HEK293 (cell line): ENCODE measurements at regions not wholly inside any gene's neighbourhood (a gene's known extent, or its start where the extent isn't known, plus 50 kb on each side); places are given as distances from the start of the nearest gene placed in this dataset.

Source experiments
- CTCF ChIA-PET: fragments of 350-600 bp; formaldehyde crosslinking; extraction: SDS; loops from one replicate; lab custom pipeline; 2021; ENCODE audit warnings: antibody characterized with exemption; lab: Yijun Ruan, JAX
- POLR2A ChIA-PET: fragments of 300-600 bp; formaldehyde crosslinking; extraction: SDS; loops from one replicate; lab custom pipeline; 2020; ENCODE audit warnings: antibody characterized with exemption, inconsistent platforms; lab: Yijun Ruan, JAX
- H3K27ac ChIP-seq: fragments of 200-500 bp; sonication (Bioruptor generic); 2 replicates; pipeline ENCODE4 v1.5.1; 2014; ENCODE audit warnings: low read depth, low read length, control low read depth, inconsistent platforms; ENCODE audit errors: extremely low read depth
- H3K36me3 ChIP-seq, 2 experiments: fragments of 200-500 bp in 1 of 2; sonication (Bioruptor generic) in 1 of 2; 1 replicate in 1 of 2; 2 replicates in 1 of 2; pipeline ENCODE4 v1.5.1; 2014 to 2017; ENCODE audit warnings: inconsistent platforms in 2 of 2, low read length in 2 of 2; ENCODE audit not compliant: control insufficient read depth in 2 of 2, insufficient read depth in 1 of 2
- H3K4me1 ChIP-seq: fragments of 200-500 bp; sonication (Bioruptor generic); 2 replicates; pipeline ENCODE4 v1.5.1; 2014; ENCODE audit warnings: mild to moderate bottlenecking, low read length, inconsistent platforms; ENCODE audit not compliant: control insufficient read depth, insufficient read depth
- H3K4me3 ChIP-seq: 2 replicates; pipeline ENCODE4 v1.5.1; 2011; ENCODE audit warnings: low read depth, mild to moderate bottlenecking, control low read depth, low read length, moderate library complexity
- H3K9me3 ChIP-seq: fragments of 200-500 bp; sonication (Bioruptor generic); 2 replicates; pipeline ENCODE4 v1.5.1; 2014; ENCODE audit warnings: low read depth, low read length, inconsistent platforms; ENCODE audit not compliant: control insufficient read depth, insufficient read depth
- HOXA7 ChIP-seq: sonication (generic); formaldehyde crosslinking; IDR thresholded peaks from 2 replicates; pipeline ENCODE4 v1.8.1; 2022; ENCODE audit warnings: missing genetic modification reagents, borderline replicate concordance
- OSR2 ChIP-seq: fragments of 450-650 bp; formaldehyde crosslinking; IDR thresholded peaks from 2 replicates; pipeline ENCODE4 v1.5.1; 2016; ENCODE audit warnings: missing biosample characterization, missing genetic modification characterization
- OVOL3 ChIP-seq: fragments of 450-650 bp; formaldehyde crosslinking; IDR thresholded peaks from 2 replicates; pipeline ENCODE4 v1.5.1; 2016; ENCODE audit warnings: missing biosample characterization, missing genetic modification characterization
- SETDB1 ChIP-seq: IDR thresholded peaks from one replicate; pipeline ENCODE4 v1.6.1; 2017; ENCODE audit warnings: mild to moderate bottlenecking, low read length, moderate library complexity, mixed read lengths; ENCODE audit not compliant: insufficient read length
- SP2 ChIP-seq: fragments of 450-650 bp; formaldehyde crosslinking; IDR thresholded peaks from 2 replicates; pipeline ENCODE4 v1.5.1; 2016; ENCODE audit warnings: missing biosample characterization, missing genetic modification characterization
- YY1 ChIP-seq: fragments of 450-650 bp; formaldehyde crosslinking; IDR thresholded peaks from 2 replicates; pipeline ENCODE4 v1.5.1; 2018; ENCODE audit warnings: missing biosample characterization, missing genetic modification characterization
- ZBTB21 ChIP-seq: fragments of 450-650 bp; formaldehyde crosslinking; IDR thresholded peaks from 2 replicates; pipeline ENCODE4 v1.5.1; 2017; ENCODE audit warnings: missing biosample characterization, missing genetic modification characterization
- ZFP3 ChIP-seq: fragments of 450-650 bp; formaldehyde crosslinking; IDR thresholded peaks from 2 replicates; pipeline ENCODE4 v1.5.1; 2016; ENCODE audit warnings: low read depth, missing biosample characterization, missing genetic modification characterization
- ZNF175 ChIP-seq: fragments of 450-650 bp; formaldehyde crosslinking; IDR thresholded peaks from 2 replicates; pipeline ENCODE4 v1.5.1; 2016; ENCODE audit warnings: missing biosample characterization, missing genetic modification characterization
- ZNF211 ChIP-seq: fragments of 450-650 bp; formaldehyde crosslinking; IDR thresholded peaks from 2 replicates; pipeline ENCODE4 v1.5.1; 2016; ENCODE audit warnings: low read depth, missing biosample characterization, missing genetic modification characterization
- ZNF335 ChIP-seq: fragments of 450-650 bp; formaldehyde crosslinking; conservative IDR thresholded peaks from 2 replicates; pipeline ENCODE4 v1.5.1; 2016; ENCODE audit warnings: missing biosample characterization, missing genetic modification characterization
- ZNF530 ChIP-seq: fragments of 450-650 bp; formaldehyde crosslinking; IDR thresholded peaks from 2 replicates; pipeline ENCODE4 v1.5.1; 2016; ENCODE audit warnings: low read depth, missing biosample characterization, missing genetic modification characterization
- ZNF544 ChIP-seq: fragments of 450-650 bp; formaldehyde crosslinking; IDR thresholded peaks from 2 replicates; pipeline ENCODE4 v1.5.0; 2017; ENCODE audit warnings: missing biosample characterization, missing genetic modification characterization
- ZNF629 ChIP-seq: fragments of 450-650 bp; formaldehyde crosslinking; IDR thresholded peaks from 2 replicates; pipeline ENCODE4 v1.5.1; 2017; ENCODE audit warnings: missing biosample characterization, missing genetic modification characterization
- TF ChIP-seq, protein P1 (sequence below): fragments of 450-650 bp; formaldehyde crosslinking; IDR thresholded peaks from 2 replicates; pipeline ENCODE4 v1.5.1; 2016; ENCODE audit warnings: missing biosample characterization, missing genetic modification characterization, low read depth
- TF ChIP-seq, protein P2 (sequence below): fragments of 450-650 bp; formaldehyde crosslinking; IDR thresholded peaks from 2 replicates; pipeline ENCODE4 v1.5.1; 2016; ENCODE audit warnings: missing biosample characterization, missing genetic modification characterization
- TF ChIP-seq, protein P3 (sequence below): fragments of 450-650 bp; formaldehyde crosslinking; IDR thresholded peaks from 2 replicates; pipeline ENCODE4 v1.5.1; 2016; ENCODE audit warnings: missing biosample characterization, missing genetic modification characterization, borderline replicate concordance
- TF ChIP-seq, protein P4 (sequence below): fragments of 450-650 bp; formaldehyde crosslinking; IDR thresholded peaks from 2 replicates; pipeline ENCODE4 v1.5.1; 2016; ENCODE audit warnings: missing biosample characterization, missing genetic modification characterization
- TF ChIP-seq, protein P5 (sequence below): fragments of 450-650 bp; formaldehyde crosslinking; IDR thresholded peaks from 2 replicates; pipeline ENCODE4 v1.5.1; 2016; ENCODE audit warnings: missing biosample characterization, missing genetic modification characterization

DNA sequence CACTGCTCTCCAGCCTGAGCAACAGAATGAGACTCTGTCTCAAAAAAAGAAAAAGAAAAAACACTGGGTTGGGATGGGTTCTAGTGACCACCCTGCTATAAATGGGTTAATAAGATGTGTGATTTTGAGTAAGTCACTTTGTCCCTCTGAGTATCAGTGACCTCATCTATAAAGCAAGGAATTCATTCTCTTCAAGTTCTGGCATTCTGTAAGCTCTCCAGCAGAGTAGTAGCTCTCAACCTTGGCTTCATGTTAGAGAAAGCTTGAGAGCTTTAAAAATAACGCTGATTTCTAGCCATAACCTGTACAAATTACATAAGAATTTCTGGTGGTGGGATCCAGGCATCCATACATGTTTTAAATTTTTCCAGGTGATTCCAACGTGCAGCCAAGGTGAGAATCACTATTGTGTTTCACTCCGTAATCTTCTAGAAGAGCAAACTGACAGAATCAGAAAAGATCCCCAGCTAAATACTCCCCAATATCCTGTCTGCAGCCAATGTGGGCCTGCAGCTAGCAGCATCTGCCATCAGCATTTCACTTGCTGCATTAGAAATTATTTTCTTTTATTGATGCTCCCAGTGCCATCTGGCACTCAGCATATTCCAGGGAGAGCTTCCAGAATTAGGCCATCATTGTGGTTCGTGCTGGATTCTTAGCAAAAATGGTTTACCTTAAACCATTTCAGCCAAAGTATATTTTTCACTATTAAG lies 109.4 kb downstream of the FEM1C start:
- ChIA-PET POLR2A (no interaction called here), CTCF (no interaction called here)
- Histone ChIP-seq H3K4me3 (no peak overlapping the region), H3K27ac (no peak overlapping the region), H3K4me1 (0 out of 2 replicates have a peak, but pooled peaks cover 3% of the 10 kb centered on the region), H3K9me3 (no peaks in the 10 kb centered on the region; the same call in 1 of the 2 replicates), H3K36me3 (no peaks in the 10 kb centered on the region)
- TF ChIP-seq OSR2 (tag by site-specific recombination) = no peak
- TF ChIP-seq, protein P1, sequence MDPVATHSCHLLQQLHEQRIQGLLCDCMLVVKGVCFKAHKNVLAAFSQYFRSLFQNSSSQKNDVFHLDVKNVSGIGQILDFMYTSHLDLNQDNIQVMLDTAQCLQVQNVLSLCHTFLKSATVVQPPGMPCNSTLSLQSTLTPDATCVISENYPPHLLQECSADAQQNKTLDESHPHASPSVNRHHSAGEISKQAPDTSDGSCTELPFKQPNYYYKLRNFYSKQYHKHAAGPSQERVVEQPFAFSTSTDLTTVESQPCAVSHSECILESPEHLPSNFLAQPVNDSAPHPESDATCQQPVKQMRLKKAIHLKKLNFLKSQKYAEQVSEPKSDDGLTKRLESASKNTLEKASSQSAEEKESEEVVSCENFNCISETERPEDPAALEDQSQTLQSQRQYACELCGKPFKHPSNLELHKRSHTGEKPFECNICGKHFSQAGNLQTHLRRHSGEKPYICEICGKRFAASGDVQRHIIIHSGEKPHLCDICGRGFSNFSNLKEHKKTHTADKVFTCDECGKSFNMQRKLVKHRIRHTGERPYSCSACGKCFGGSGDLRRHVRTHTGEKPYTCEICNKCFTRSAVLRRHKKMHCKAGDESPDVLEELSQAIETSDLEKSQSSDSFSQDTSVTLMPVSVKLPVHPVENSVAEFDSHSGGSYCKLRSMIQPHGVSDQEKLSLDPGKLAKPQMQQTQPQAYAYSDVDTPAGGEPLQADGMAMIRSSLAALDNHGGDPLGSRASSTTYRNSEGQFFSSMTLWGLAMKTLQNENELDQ (tag by site-specific recombination) = no peak

DNA sequence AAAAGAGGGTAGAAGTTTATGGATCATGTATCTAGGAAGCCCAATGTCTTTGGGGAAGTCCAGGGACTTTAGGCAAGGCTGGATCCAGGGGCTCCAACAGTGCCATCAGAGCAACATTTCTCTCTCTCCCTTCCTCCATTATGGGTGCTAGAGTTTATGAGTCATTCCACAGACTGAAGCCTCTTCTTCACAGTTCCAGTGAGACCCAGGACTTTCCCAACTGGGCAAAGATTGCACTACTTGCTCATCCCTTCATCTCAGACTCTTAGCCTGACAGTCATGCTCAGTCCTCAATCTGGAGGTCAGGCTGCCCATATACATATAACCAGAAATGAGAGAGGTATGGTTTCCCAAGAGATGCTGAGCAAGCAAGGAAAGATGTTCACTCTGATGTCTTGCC lies 110.7 kb downstream of the FEM1C start:
- no peak overlapping the region for H3K27ac ChIP-seq
- ChIA-PET POLR2A (no interaction called here), CTCF (interaction anchor here (0.7 kb wide), 1 partner anchor 671 kb away, joined by 3 read pairs; no protein-coding TSS in a partner anchor)
- TF ChIP-seq ZFP3 (tag by site-specific recombination) (no peak), ZBTB21 (no peak), SETDB1 (no peak), ZNF530 (no peak), OVOL3 (tag by site-specific recombination) (no peak), YY1 (no peak), ZNF335 (tag by site-specific recombination) (no peak), HOXA7 (no peak), ZNF629 (no peak), ZNF211 (tag by site-specific recombination) (no peak), ZNF544 (tag by site-specific recombination) (no peak), SP2 (tag by site-specific recombination) (no peak), ZNF175 (tag by site-specific recombination) (no peak)
- TF ChIP-seq, protein P2, sequence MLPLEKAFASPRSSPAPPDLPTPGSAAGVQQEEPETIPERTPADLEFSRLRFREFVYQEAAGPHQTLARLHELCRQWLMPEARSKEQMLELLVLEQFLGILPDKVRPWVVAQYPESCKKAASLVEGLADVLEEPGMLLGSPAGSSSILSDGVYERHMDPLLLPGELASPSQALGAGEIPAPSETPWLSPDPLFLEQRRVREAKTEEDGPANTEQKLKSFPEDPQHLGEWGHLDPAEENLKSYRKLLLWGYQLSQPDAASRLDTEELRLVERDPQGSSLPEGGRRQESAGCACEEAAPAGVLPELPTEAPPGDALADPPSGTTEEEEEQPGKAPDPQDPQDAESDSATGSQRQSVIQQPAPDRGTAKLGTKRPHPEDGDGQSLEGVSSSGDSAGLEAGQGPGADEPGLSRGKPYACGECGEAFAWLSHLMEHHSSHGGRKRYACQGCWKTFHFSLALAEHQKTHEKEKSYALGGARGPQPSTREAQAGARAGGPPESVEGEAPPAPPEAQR (tag by site-specific recombination) = no peak
- TF ChIP-seq, protein P3, sequence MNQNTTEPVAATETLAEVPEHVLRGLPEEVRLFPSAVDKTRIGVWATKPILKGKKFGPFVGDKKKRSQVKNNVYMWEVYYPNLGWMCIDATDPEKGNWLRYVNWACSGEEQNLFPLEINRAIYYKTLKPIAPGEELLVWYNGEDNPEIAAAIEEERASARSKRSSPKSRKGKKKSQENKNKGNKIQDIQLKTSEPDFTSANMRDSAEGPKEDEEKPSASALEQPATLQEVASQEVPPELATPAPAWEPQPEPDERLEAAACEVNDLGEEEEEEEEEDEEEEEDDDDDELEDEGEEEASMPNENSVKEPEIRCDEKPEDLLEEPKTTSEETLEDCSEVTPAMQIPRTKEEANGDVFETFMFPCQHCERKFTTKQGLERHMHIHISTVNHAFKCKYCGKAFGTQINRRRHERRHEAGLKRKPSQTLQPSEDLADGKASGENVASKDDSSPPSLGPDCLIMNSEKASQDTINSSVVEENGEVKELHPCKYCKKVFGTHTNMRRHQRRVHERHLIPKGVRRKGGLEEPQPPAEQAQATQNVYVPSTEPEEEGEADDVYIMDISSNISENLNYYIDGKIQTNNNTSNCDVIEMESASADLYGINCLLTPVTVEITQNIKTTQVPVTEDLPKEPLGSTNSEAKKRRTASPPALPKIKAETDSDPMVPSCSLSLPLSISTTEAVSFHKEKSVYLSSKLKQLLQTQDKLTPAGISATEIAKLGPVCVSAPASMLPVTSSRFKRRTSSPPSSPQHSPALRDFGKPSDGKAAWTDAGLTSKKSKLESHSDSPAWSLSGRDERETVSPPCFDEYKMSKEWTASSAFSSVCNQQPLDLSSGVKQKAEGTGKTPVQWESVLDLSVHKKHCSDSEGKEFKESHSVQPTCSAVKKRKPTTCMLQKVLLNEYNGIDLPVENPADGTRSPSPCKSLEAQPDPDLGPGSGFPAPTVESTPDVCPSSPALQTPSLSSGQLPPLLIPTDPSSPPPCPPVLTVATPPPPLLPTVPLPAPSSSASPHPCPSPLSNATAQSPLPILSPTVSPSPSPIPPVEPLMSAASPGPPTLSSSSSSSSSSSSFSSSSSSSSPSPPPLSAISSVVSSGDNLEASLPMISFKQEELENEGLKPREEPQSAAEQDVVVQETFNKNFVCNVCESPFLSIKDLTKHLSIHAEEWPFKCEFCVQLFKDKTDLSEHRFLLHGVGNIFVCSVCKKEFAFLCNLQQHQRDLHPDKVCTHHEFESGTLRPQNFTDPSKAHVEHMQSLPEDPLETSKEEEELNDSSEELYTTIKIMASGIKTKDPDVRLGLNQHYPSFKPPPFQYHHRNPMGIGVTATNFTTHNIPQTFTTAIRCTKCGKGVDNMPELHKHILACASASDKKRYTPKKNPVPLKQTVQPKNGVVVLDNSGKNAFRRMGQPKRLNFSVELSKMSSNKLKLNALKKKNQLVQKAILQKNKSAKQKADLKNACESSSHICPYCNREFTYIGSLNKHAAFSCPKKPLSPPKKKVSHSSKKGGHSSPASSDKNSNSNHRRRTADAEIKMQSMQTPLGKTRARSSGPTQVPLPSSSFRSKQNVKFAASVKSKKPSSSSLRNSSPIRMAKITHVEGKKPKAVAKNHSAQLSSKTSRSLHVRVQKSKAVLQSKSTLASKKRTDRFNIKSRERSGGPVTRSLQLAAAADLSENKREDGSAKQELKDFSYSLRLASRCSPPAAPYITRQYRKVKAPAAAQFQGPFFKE (tag by site-specific recombination) = no peak
- TF ChIP-seq, protein P4, sequence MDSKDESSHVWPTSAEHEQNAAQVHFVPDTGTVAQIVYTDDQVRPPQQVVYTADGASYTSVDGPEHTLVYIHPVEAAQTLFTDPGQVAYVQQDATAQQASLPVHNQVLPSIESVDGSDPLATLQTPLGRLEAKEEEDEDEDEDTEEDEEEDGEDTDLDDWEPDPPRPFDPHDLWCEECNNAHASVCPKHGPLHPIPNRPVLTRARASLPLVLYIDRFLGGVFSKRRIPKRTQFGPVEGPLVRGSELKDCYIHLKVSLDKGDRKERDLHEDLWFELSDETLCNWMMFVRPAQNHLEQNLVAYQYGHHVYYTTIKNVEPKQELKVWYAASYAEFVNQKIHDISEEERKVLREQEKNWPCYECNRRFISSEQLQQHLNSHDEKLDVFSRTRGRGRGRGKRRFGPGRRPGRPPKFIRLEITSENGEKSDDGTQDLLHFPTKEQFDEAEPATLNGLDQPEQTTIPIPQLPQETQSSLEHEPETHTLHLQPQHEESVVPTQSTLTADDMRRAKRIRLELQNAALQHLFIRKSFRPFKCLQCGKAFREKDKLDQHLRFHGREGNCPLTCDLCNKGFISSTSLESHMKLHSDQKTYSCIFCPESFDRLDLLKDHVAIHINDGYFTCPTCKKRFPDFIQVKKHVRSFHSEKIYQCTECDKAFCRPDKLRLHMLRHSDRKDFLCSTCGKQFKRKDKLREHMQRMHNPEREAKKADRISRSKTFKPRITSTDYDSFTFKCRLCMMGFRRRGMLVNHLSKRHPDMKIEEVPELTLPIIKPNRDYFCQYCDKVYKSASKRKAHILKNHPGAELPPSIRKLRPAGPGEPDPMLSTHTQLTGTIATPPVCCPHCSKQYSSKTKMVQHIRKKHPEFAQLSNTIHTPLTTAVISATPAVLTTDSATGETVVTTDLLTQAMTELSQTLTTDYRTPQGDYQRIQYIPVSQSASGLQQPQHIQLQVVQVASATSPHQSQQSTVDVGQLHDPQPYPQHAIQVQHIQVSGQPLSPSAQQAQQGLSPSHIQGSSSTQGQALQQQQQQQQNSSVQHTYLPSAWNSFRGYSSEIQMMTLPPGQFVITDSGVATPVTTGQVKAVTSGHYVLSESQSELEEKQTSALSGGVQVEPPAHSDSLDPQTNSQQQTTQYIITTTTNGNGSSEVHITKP = no peak
- TF ChIP-seq, protein P5, sequence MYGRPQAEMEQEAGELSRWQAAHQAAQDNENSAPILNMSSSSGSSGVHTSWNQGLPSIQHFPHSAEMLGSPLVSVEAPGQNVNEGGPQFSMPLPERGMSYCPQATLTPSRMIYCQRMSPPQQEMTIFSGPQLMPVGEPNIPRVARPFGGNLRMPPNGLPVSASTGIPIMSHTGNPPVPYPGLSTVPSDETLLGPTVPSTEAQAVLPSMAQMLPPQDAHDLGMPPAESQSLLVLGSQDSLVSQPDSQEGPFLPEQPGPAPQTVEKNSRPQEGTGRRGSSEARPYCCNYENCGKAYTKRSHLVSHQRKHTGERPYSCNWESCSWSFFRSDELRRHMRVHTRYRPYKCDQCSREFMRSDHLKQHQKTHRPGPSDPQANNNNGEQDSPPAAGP (tag by site-specific recombination) = no peak
- no peaks in the 10 kb centered on the region for H3K36me3 ChIP-seq
- H3K9me3 ChIP-seq = no peaks in the 10 kb centered on the region
- 0 out of 2 replicates have a peak, but pooled peaks cover 3% of the 10 kb centered on the region for H3K4me1 ChIP-seq
- H3K4me3 ChIP-seq = no peak overlapping the region
